ENCODE measurements at regions not wholly inside any gene's neighbourhood (a gene's known extent, or its start where the extent isn't known, plus 50 kb on each side); places are given as distances from the start of the nearest gene placed in this dataset.

DNA sequence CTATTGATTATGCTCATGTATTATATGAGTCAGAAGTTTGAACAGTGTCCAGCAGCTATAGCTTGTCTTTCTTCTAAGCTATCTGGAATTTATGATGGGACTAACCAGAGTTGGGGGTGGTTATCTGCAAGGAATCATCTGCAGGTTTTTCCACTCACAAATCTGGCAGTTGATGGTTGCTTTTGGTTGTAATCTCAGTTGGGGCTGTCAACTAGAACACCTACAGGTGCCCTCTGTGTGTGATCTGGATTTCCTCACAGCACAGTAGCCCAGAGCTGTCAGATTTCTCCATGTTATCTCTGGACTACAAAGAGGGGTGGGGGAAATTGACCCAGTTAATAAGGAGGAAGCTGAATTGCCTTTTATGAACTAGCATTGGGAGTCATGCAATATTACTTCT, 51.4 kb upstream of the MAP9 start (continued):
- no peak for TF ChIP-seq NRF1 (IDR thresholded peaks at IDR 0.05; ENCODE audit: low read depth, low read length)

Data from H1 (cell line).